HFF-Myc (cell line): ENCODE measurements at regions not wholly inside any gene's neighbourhood (a gene's known extent, or its start where the extent isn't known, plus 50 kb on each side); places are given as distances from the start of the nearest gene placed in this dataset.

Source experiments
- DNase-seq: peaks from one replicate; pipeline ENCODE4 v3.0.0-alpha.2; 2011; ENCODE audit warnings: low read depth; ENCODE audit errors: extremely low read depth
- H3K4me3 ChIP-seq: replicated peaks from 2 replicates; pipeline ENCODE4 v1.5.1; 2011; ENCODE audit warnings: low read depth, mild to moderate bottlenecking, control low read depth, low read length
- TF ChIP-seq, protein P1 (sequence below): IDR thresholded peaks from 2 replicates; pipeline ENCODE4 v1.5.1; 2012; ENCODE audit warnings: mild to moderate bottlenecking, low read depth, low read length, control low read depth; ENCODE audit errors: missing control alignments

DNA sequence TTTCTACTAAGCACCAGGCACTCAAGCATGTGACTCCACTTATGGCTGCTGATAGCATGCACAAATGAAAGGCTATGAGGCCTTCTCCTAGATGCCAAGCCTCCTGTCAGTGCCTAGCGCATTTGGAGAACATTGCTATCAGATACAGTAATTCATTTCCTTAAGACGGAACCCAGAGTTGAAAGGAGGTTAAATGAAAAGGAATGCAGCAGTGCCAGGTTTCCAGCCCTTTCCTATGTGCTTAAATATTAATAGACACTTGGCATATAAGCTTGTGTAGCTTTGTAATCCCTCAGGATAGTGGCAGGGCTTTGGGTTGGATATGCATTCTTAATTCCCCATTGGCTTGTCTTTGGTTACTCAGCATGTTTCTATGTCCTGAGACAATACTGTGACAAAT lies 140.1 kb upstream of the FRY start:
- TF ChIP-seq, protein P1, sequence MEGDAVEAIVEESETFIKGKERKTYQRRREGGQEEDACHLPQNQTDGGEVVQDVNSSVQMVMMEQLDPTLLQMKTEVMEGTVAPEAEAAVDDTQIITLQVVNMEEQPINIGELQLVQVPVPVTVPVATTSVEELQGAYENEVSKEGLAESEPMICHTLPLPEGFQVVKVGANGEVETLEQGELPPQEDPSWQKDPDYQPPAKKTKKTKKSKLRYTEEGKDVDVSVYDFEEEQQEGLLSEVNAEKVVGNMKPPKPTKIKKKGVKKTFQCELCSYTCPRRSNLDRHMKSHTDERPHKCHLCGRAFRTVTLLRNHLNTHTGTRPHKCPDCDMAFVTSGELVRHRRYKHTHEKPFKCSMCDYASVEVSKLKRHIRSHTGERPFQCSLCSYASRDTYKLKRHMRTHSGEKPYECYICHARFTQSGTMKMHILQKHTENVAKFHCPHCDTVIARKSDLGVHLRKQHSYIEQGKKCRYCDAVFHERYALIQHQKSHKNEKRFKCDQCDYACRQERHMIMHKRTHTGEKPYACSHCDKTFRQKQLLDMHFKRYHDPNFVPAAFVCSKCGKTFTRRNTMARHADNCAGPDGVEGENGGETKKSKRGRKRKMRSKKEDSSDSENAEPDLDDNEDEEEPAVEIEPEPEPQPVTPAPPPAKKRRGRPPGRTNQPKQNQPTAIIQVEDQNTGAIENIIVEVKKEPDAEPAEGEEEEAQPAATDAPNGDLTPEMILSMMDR: no peak
- DNase-seq: no peak
- H3K4me3 ChIP-seq: no peak overlapping the region

DNA sequence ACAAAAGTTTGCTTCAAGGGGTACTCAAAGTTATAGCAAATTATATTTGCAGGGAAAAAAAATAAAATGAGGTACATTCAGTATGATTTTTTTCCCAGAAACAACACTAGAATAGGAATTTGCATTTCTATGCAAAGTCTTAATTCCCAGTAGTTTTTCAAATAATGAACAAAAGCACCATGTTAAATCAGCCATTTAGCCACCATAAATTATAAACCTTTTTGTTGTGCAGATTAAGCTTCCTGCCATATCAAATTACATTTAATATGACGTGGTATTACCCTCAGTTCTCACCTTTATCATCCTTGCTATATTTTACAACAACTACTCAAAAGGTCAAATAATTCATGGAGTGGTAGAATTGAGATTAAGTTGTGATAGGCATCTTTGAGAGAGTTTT lies 136.6 kb upstream of the FRY start:
- no peak overlapping the region for H3K4me3 ChIP-seq
- TF ChIP-seq, protein P1: no peak
- no peak for DNase-seq

DNA sequence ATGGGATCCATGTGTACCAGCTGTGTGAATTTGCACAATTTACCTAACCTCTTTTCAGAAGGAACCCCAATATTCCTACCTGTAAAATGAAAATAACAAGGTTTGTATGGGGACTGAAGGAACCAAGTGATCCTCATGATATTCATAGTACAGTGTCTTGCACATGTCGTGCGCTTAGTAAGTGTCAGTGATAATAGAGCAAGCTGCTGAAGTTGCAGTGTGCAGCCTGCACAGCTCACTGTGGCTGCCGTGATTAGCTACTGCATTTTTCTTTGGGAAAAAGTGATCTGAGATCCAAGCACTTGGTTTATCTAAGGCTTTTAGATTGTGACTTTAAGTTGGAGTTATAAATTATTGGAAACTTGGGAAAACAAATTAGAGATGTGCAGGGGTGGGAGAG lies 135.9 kb upstream of the FRY start:
- no peak overlapping the region for H3K4me3 ChIP-seq
- TF ChIP-seq, protein P1: no peak
- no peak for DNase-seq

DNA sequence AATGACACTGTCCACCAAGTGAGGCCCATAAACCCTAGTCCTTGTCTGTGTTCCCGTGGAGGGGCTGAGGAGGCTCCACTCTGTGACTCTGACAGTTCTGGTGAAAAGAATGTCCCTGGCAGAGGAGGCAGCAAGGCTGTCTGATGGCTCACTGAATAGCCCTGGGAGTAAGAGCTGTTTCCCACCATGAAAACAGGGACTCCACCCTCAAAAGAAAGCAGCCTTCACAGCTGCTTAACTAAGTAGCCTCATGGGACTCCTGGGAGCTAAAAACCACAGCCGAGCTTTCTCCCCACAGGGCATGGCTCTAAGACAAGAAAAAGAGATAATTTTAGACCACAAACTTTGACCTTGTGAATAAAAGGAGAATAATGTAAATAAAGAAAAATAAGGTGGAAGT lies 135.1 kb upstream of the FRY start:
- TF ChIP-seq, protein P1: no peak
- H3K4me3 ChIP-seq: no peak overlapping the region
- no peak for DNase-seq

DNA sequence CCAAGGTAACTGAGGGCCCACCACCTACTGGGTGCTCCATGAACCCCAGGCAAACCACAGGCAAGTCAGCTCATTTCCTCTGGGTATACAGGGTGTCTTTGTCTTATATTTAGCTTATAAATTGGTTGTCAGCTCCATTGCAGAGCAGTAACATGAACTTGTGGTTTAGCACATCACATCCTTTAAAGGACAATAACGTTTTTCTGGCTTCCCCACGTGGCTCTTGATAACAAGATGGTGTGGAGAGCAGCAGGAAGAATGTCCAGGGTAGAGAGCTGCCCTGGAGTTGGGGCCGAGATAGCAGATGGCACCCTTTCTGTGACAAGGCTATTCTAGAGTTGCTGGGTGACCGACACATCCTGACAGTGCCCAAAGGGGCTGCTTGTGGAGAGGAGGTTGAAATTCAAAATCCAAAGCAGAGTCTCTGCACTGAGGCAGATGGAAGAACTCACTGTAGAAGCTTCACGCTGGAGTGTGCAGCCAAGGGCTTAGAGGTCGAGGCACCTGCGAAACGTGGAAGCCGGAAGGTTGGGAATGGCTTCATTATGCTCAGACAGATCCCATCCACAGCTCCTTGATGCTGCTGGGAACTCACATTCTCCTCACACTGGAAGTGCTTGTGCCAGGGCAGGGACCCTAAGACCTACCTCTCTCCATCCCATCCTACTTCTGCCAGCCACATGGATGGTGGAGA lies 133.0 kb upstream of the FRY start:
- TF ChIP-seq, protein P1: no peak
- no peak for DNase-seq
- H3K4me3 ChIP-seq: no peak overlapping the region

DNA sequence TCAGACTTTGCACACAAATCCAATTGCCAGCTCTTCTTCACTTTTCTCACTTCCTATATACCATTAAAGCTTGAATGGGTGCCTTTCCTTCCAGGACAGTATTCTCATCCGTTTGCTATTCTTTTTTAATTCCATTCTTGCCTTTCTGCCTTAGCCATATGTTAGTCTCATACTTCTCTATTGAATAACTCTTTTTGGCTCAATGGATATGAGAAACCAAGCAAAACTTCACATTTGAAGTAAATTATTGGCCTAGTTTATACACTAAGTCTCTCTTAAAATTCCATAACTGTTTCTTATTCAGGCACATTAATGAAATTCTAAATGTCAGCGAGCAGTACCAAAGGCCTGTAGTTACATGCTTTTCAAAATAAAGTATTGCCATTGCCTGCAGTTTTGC lies 129.6 kb upstream of the FRY start:
- no peak overlapping the region for H3K4me3 ChIP-seq
- TF ChIP-seq, protein P1: no peak
- no peak for DNase-seq
